ENCODE measurements at regions not wholly inside any gene's neighbourhood (a gene's known extent, or its start where the extent isn't known, plus 50 kb on each side); places are given as distances from the start of the nearest gene placed in this dataset.
"Not testable (repeated sequence)": the region's sequence is repeated elsewhere in the genome, so short reads cannot be mapped to it uniquely, and the experiment has no call there.

- 53 to 65% methylated on average over 4 of the region's 4 CpGs for WGBS, 2 donors
- FAIRE-seq (no peak), DNase-seq (no peak), ATAC-seq (no peak)
- Histone ChIP-seq H3K4me1 (no peaks in the 10 kb centered on the region), H3K4me3 (no peak overlapping the region), H3K36me3 (no peaks in the 10 kb centered on the region), H3K27ac (no peak overlapping the region), H3K27me3 (peaks cover 0 to 5% (median 0%) of the 10 kb centered on the region in 4 donors), H3K9me3 (no peaks in the 10 kb centered on the region)
- intact Hi-C loops (cut with DNase I): no loop called here
- TF ChIP-seq CTCF (IDR thresholded peaks at IDR 0.05): no peak
Observed at GRCh38 chr14:96718407-96718806, 78.8 kb upstream of the VRK1 start.

DNA sequence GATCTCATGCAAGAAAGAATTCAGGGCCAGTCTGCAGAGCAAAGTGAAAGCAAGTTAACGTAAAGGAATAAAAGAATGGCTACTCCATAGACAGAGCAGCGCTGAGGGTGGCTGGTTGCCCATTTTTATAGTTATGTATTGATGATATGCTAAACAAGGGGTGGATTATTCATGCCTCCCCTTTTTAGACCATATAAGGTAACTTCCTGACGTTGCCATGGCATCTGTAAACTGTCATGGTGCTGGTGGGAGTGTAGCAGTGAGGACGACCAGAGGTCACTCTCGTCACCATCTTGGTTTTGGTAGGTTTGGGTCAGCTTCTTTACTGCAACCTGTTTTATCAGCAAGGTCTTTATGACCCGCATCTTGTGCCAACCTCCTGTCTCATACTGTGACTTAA is 76.5 kb upstream of the VRK1 start:
- DNase-seq; H3K4me3 ChIP-seq; H3K9me3 ChIP-seq; H3K27ac ChIP-seq; FAIRE-seq; H3K27me3 ChIP-seq; H3K36me3 ChIP-seq; H3K4me1 ChIP-seq; intact Hi-C loops (cut with DNase I); ATAC-seq: not testable (repeated sequence)
- 56 to 60% methylated on average over 6 of the region's 6 CpGs for WGBS, 2 donors

GRCh38 chr14:96722736-96723135 is 74.4 kb upstream of the VRK1 start:
- Histone ChIP-seq H3K36me3 (no peaks in the 10 kb centered on the region), H3K27ac (no peak overlapping the region), H3K9me3 (no peaks in the 10 kb centered on the region), H3K4me1 (no peaks in the 10 kb centered on the region), H3K27me3 (no peaks in the 10 kb centered on the region), H3K4me3 (no peak overlapping the region)
- WGBS, 2 donors: 80 to 81% methylated on average over 6 of the region's 6 CpGs
- ATAC-seq: no peak
- intact Hi-C loops (cut with DNase I): no loop called here
- FAIRE-seq: no peak
- no peak for TF ChIP-seq CTCF (IDR thresholded peaks at IDR 0.05)
- DNase-seq: no peak

GRCh38 chr14:96723946-96724345 is 73.2 kb upstream of the VRK1 start:
- intact Hi-C loops (cut with DNase I): no loop called here
- FAIRE-seq (no peak), DNase-seq (no peak), ATAC-seq (no peak)
- Histone ChIP-seq H3K36me3 (no peaks in the 10 kb centered on the region), H3K27me3 (no peaks in the 10 kb centered on the region), H3K4me3 (no peak overlapping the region), H3K4me1 (no peaks in the 10 kb centered on the region), H3K9me3 (no peaks in the 10 kb centered on the region), H3K27ac (no peak overlapping the region)
- WGBS, 2 donors: 84 to 90% methylated on average over 10 of the region's 10 CpGs
- TF ChIP-seq CTCF (IDR thresholded peaks at IDR 0.05): no peak

DNA sequence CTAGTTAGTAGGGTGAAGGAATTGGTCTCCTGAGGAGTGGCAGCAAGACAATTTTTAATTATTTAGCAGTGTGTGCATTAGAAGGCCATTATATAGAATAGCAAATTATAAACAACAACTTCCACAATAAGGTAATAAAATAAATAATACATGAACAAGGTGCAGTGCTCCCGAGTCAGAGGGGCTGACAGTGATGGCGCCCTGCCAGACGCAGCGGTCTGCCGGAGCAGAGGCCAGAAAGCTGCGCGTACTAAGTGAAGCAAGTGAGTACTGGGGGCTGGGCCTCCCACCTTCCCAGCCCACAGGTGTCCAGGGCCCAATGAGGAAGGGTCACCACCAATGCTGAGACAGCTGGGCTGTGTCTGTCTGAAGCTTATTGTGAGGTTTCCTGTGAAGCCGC is 72.0 kb upstream of the VRK1 start:
- no peaks in the 10 kb centered on the region for H3K9me3 ChIP-seq
- no peak for ATAC-seq
- WGBS, 2 donors: 83 to 93% methylated on average over 8 of the region's 8 CpGs
- H3K27me3 ChIP-seq: no peaks in the 10 kb centered on the region
- no peaks in the 10 kb centered on the region for H3K4me1 ChIP-seq
- no peaks in the 10 kb centered on the region for H3K36me3 ChIP-seq
- no peak overlapping the region for H3K4me3 ChIP-seq
- no peak overlapping the region for H3K27ac ChIP-seq
- DNase-seq: no peak
- intact Hi-C loops (cut with DNase I): no loop called here
- no peak for FAIRE-seq
- TF ChIP-seq CTCF (IDR thresholded peaks at IDR 0.05): no peak

DNA sequence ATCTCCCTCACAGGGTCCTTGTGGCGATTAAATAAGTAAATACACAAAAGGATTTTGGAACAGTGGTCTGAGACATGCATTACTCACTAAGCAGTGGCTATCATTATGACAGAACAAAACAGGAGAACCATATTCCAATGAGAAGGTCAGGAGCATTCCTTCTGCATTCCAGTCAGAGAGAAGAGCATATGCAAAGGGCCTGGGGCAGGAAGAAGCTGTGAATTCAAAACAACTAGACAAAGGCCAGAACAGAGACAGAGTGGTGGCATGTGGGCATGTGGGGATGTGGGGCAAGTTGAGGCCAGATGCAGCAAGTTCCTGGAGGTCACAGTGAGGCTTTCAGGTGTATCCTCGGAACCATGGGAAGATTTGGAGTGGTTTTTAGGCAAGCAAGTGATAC is 70.1 kb upstream of the VRK1 start:
- DNase-seq (no peak), ATAC-seq (no peak), FAIRE-seq (no peak)
- Histone ChIP-seq H3K27me3 (no peaks in the 10 kb centered on the region), H3K36me3 (no peaks in the 10 kb centered on the region), H3K4me3 (no peak overlapping the region), H3K27ac (no peak overlapping the region), H3K4me1 (no peaks in the 10 kb centered on the region), H3K9me3 (no peaks in the 10 kb centered on the region)
- WGBS, 2 donors: 53 to 83% methylated on average over 2 of the region's 2 CpGs
- intact Hi-C loops (cut with DNase I): no loop called here
- no peak for TF ChIP-seq CTCF (IDR thresholded peaks at IDR 0.05)

All from pancreas (tissue), 10 donors.